ENCODE measurements at regions not wholly inside any gene's neighbourhood (a gene's known extent, or its start where the extent isn't known, plus 50 kb on each side); places are given as distances from the start of the nearest gene placed in this dataset.

- H3K4me2 ChIP-seq (ENCODE audit: low read depth, low read length), result no peak overlapping the region
Observed at GRCh38 chr15:70414626-70415025, 316.9 kb upstream of the TLE3 start.

More at GRCh38 chr15:70414626-70415025, 316.9 kb upstream of the TLE3 start:
- no peaks in the 10 kb centered on the region for H4K20me1 ChIP-seq (ENCODE audit: insufficient read depth, low read length)
- no peak overlapping the region for H3K27ac ChIP-seq (ENCODE audit: insufficient read depth, low read length)
- intact Hi-C loops (cut with micrococcal nuclease), result no loop called here
- H3K4me1 ChIP-seq (ENCODE audit: control insufficient read depth, insufficient read depth, low read length), result no peaks in the 10 kb centered on the region
- no peak overlapping the region for H3K4me3 ChIP-seq (ENCODE audit: insufficient read depth, low read depth, low read length)
- H3K79me1 ChIP-seq (ENCODE audit: low read depth in 1 of 2, low read length in 2 of 2), result no peaks in the 10 kb centered on the region
- H2BK20ac ChIP-seq (ENCODE audit: low read depth, low read length), result no peak overlapping the region
- ChIA-PET CTCF (no interaction called here), POLR2A (ENCODE audit: unreplicated experiment) (no interaction called here)
- H2BK15ac ChIP-seq (ENCODE audit: low read depth, low read length), result no peak overlapping the region
- no CpG with 5 or more reads among the region's 5 CpGs for WGBS, 2 experiments (ENCODE audit: extremely low coverage in 2 of 2, insufficient read length in 1 of 2)
- no peak overlapping the region for H2BK5ac ChIP-seq (ENCODE audit: low read depth, low read length, poor library complexity, severe bottlenecking)
- H3K23ac ChIP-seq (ENCODE audit: low read depth, low read length), result no peak overlapping the region
- H2AK5ac ChIP-seq (ENCODE audit: low read depth, low read length), result no peak overlapping the region
- no peak overlapping the region for H2BK120ac ChIP-seq (ENCODE audit: low read depth, low read length)
- no peak overlapping the region for H3K14ac ChIP-seq (replicated peaks; ENCODE audit: low read depth, low read length)
- no peak overlapping the region for H4K8ac ChIP-seq (ENCODE audit: low read depth in 2 of 2, low read length in 2 of 2)
- H3K9me1 ChIP-seq (ENCODE audit: insufficient read depth, low read length), result no peaks in the 10 kb centered on the region
- H3K36me3 ChIP-seq (ENCODE audit: control insufficient read depth, insufficient read depth, low read length), result no peaks in the 10 kb centered on the region
- H3K9me3 ChIP-seq (ENCODE audit: control insufficient read depth, insufficient read depth, low read length), result no peaks in the 10 kb centered on the region; the same call in 1 of the 2 replicates
- DNase-seq (no peak), ATAC-seq (ENCODE audit: low read depth) (no peak)
- peaks cover 80% of the 10 kb centered on the region for H3K27me3 ChIP-seq (ENCODE audit: control insufficient read depth, insufficient read depth, low read length)
- in situ Hi-C loops (cut with MboI; ENCODE audit: low sequenced_read_pairs), result no loop called here
- dilution Hi-C loops (cut with HindIII; ENCODE audit: low sequenced_read_pairs, unreplicated experiment), result no loop called here
- H4K91ac ChIP-seq (ENCODE audit: insufficient read depth, low read depth, low read length), result no peak overlapping the region
- H2AK9ac ChIP-seq (replicated peaks; ENCODE audit: low read depth, low read length, poor library complexity), result no peak overlapping the region
- H3K18ac ChIP-seq (ENCODE audit: low read depth, low read length), result no peak overlapping the region
- TF ChIP-seq BHLHE40 (IDR thresholded peaks at IDR 0.05; ENCODE audit: low read depth, low read length) (no peak), CHD1 (IDR thresholded peaks at IDR 0.05; ENCODE audit: low read depth, low read length) (no peak)
- no TSS peak for BruUV-seq (replicated peaks)
- no peak overlapping the region for H2AFZ ChIP-seq (replicated peaks; ENCODE audit: low read length, poor library complexity)
- H3K9ac ChIP-seq (ENCODE audit: low read depth, low read length), result no peak overlapping the region
- H4K5ac ChIP-seq (ENCODE audit: low read depth, low read length), result no peak overlapping the region
- no peak overlapping the region for H3K4ac ChIP-seq (ENCODE audit: low read depth, low read length)
- no peak overlapping the region for H3K56ac ChIP-seq (ENCODE audit: extremely low read depth, insufficient read depth, low read length)
